HG03521 (cell line): ENCODE measurements at regions not wholly inside any gene's neighbourhood (a gene's known extent, or its start where the extent isn't known, plus 50 kb on each side); places are given as distances from the start of the nearest gene placed in this dataset.

Experiments
- ATAC-seq: cut with Tn5 transposase; IDR thresholded peaks from one replicate; pipeline ENCODE4 v1.9.1; 2021; ENCODE audit warnings: mild to moderate bottlenecking, moderate library complexity; ENCODE audit not compliant: unreplicated experiment

- ATAC-seq, result no peak
Measured at GRCh38 chr22:49079743-49080500, 747.8 kb downstream of the BRD1 start.

GRCh38 chr22:49079027-49079725 lies 748.5 kb downstream of the BRD1 start:
- ATAC-seq, result no peak

DNA sequence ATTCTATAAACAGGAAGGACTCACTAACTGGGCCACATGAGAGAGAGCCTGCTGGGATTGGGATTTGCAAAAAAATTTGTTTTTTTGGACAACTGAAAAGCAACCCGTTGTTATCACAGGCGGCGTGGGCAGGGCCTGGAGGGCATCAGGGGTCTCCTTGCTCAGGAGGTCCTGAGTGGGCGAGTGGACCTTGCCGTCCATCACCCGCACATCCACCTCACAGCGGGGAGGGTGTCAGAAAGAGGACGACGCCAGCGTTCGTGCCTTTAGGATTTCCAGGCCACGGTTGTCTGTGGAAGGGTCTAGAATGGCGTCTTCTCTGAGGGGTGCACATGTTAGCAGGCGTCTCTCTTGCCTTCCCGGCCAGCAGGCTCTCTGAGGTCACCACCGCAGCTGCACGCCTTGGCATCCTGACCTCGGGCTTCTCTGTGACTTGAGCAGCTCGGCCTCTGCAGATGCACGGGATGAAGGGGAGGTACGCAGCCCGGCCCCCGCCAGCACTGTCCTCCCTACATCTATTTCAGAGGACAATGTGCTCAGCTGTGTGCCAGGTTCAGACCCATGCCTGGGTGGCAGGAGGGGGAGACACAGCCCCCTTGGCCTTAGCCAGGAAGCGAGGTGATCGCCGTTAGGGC lies 749.5 kb downstream of the BRD1 start:
- no peak for ATAC-seq

GRCh38 chr22:49077586-49077985 lies 750.1 kb downstream of the BRD1 start:
- no peak for ATAC-seq

DNA sequence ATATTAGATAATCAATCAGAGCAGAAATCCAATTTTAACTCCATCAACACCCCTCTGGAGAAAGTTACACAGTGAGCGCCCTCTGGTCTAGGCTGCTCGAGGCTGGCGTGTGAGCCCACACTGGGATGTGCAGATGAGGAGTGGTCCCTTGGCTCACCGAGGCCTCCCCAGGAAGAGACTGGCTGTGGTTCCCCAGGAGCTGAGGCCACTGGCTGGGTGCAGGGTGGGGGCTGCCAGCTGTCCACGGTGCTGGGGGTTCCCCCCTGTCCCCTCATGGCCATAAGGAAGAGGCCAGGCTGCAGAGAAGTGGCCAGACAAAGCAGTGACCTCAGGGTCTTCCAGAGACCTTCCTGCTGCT lies 750.7 kb downstream of the BRD1 start:
- ATAC-seq, result no peak

DNA sequence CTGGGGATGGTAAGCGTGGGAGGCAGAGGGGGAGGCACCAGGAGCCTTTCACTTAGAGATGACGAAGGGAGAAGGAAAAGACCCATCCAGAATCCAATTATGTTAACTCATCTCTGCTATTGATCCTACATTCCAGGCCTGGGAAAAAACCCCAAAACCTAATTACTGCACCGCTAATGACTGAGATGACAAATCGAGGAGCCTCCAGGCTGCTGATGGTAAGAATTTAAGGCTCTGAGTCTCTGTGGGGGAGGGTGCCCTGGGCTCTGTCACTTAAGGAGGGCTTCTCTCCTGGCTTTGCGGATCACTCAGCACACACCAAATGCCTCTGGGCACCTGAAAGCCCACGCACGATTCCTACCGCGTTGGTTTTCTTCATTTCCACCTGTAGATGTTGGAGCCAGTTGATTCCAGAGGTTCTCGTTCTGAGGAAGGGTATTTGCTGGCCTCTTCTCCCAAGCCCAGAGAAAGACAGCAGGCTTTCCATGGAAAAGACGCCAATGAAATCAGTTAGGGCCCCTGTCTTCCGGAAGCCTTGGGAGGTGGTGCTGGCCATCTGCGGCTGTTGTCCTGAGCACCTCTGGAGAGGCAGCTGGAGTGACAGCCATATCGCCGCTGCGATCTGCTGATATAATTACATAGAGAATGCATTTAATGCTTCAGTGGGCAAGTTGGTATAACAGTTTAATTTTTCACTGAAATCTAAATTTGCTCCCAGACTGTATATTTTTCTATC lies 751.2 kb downstream of the BRD1 start:
- ATAC-seq, result no peak

- no peak for ATAC-seq
Measured at GRCh38 chr22:49075150-49075549, 752.5 kb downstream of the BRD1 start.

DNA sequence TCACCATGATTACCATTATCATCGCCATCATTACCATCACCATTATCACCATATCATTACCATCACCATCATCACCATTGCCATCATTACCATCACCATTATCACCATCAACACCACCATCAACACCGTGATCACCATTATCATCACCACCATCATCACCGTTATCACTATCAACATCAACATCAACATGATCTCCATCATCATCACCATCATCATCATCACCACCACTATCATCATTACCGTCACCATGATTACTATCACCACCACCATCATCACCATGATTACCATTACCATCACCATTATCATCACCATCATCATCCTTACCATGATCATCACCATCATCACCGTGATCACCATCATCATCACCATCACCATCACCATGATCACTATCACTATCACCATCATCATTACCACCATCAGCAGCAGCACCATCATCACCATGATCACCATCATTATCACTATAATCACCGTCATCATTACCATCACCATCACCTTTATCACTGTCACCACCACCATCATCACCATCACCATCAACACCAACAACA lies 753.7 kb downstream of the BRD1 start:
- no peak for ATAC-seq

- no peak for ATAC-seq
Measured at GRCh38 chr22:49072996-49073645, 754.6 kb downstream of the BRD1 start.

GRCh38 chr22:49070501-49070900 lies 757.2 kb downstream of the BRD1 start:
- no peak for ATAC-seq

DNA sequence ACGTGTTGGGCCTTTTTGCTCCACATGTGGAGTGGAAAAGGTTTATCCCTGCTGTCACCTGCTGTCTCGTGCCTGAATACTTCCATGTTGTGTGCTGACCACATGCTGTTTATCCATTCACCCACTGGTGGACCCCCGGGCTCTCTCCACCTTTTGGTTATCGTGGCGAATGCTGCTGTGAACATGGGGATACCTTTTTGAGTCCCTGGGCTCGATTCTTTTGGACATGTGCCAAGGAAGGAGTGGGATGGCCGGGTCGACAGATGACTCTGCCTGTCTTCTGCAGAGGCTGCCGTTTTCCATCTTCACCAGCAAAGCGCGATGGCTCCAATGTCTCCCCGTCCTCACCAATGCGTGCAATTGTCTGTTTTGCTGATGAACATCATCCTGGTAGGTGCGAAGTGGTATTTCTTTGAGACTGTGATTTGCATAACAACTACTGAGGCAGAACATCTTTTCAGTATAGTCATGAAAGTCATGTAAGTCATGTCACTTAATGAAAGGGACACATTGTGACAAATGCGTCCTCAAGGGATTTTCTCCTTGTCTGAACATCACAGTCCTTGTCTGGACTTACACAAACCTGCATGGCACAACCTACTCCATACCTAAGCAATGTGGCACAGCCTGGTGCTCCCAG lies 758.7 kb downstream of the BRD1 start:
- no peak for ATAC-seq

DNA sequence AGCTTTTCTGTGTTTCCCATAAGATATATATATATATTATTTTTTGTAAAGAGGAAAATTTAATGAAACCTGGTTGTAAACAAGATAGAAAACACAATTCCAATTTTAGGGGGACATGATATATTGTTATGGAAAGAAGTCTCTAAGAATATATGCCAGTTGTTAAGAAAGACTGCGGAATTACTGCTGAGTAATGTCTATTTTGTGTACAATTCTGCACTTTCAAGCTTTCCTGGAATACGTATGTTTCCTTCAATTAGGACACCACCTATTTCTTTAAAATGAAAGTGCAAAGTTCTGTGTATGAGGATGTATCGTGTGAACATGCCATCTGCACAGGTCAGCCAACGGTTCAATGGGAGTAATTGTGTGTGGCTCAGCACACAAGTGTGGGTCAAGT lies 760.2 kb downstream of the BRD1 start:
- no peak for ATAC-seq

DNA sequence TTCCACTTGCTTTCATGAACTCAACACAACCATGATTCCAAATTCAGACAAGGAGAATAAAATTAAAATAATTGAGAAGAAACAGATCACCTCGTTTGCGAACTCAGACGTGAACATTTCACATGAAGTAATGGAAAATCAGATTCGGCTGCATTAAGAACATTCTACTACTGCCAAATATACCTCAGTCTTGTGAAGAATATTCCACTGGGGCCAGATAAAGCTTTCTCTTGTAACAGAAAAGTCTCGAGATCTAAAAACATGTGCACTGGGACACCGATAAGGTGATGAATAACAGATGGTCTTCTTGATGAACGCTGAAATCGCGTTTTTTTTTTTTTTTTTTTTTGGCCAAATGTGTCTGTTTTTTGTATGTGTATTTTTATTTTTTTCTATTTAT lies 761.1 kb downstream of the BRD1 start:
- ATAC-seq, result no peak

GRCh38 chr22:49064836-49065235 lies 762.8 kb downstream of the BRD1 start:
- no peak for ATAC-seq

GRCh38 chr22:49063545-49063890 lies 764.2 kb downstream of the BRD1 start:
- no peak for ATAC-seq

DNA sequence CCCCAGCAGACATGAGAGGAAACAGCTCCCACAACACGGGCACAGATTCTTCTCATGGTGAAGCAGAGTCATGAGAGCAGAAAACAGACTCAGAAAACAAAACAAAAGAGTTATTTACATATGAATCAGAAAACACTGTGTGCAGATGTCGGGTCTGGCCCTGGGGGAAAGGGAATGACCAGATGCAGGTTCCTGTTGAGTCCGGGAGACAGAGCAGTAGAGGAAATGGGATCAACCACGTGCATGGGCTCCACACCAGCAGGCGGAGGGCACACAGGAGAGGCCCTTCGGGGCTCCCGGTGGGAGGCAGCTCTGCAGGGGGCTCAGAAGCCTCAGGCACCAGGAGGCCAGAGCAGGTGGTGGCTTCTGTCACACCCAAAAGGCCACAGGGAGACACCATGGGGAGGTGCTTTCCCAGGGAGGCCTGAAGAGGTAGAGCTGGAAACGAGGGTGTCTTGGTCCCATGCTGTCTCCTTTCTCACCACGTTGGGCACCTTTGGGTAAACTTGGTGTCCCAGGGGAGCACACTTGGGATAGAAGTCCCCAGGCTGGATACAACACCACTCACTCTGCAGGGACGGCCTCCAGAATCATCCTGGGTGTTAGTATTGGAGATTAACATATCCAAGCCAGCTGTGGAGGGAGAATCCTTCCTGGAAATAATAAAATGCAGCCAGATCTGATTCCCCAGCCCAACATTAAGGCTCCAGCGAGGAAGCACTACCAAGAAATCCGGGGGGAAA lies 764.7 kb downstream of the BRD1 start:
- ATAC-seq, result no peak

GRCh38 chr22:49062155-49062801 lies 765.4 kb downstream of the BRD1 start:
- ATAC-seq, result no peak

DNA sequence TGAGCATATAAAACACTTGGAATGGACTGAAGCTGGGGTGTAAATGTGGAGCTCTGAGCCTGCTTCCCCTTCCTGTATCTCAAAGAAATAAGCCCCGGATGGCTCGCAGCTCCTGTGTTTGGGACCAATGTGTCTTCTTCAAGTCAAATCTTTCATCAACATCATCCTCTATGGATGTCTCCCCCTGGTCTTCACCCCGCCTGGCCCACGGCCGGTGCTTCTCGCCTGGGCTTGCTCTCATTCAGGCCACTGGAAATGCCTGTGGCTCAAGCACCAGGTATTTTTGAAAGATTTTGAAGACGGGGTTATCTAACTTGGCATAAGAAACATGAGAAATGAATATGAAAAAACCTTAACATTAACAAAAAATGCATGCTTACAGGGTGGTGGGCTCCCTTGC lies 769.8 kb downstream of the BRD1 start:
- ATAC-seq, result no peak

DNA sequence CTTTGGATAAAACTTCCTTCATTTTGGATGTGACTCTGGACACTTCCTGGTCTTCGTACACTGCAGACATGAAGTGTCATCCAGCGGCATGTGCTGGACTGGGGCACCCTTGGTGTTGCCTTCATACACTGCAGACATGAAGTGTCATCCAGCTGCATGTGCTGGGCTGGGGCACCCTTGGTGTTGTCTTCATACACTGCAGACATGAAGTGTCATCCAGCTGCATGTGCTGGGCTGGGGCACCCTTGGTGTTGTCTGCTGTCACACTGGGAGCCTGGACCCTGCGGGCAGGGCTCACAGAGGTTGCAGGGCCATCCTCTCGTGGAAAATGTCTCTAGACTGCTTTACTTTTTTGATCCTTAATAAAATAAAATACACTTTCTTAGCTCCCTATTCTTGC lies 771.4 kb downstream of the BRD1 start:
- ATAC-seq, result no peak
